ENCODE measurements at regions not wholly inside any gene's neighbourhood (a gene's known extent, or its start where the extent isn't known, plus 50 kb on each side); places are given as distances from the start of the nearest gene placed in this dataset.

- Histone ChIP-seq H3K9ac (ENCODE audit: low read length) (no peak overlapping the region), H3K9me3 (ENCODE audit: control extremely low read depth in 1 of 3, control insufficient read depth in 2 of 3, insufficient read depth in 1 of 3, low read length in 2 of 3) (no peaks in the 10 kb centered on the region), H4K20me1 (ENCODE audit: control insufficient read depth, insufficient read depth, low read length, poor library complexity, severe bottlenecking) (no peaks in the 10 kb centered on the region), H3K79me2 (ENCODE audit: control insufficient read depth, insufficient read depth, low read length) (no peaks in the 10 kb centered on the region), H3K27ac (ENCODE audit: low read length in 2 of 2) (no peak overlapping the region), H3K36me3 (replicated peaks in 1 of 2; ENCODE audit: control extremely low read depth in 1 of 2, control insufficient read depth in 1 of 2, extremely low read depth in 1 of 2, insufficient read depth in 2 of 2, low read length in 1 of 2) (no peaks in the 10 kb centered on the region), H2AFZ (ENCODE audit: insufficient read depth, low read depth, low read length, poor library complexity, severe bottlenecking) (no peak overlapping the region), H3K4me3 (ENCODE audit: control extremely low read depth in 1 of 5, extremely low read depth in 1 of 5, insufficient read depth in 1 of 5, low read depth in 2 of 5, low read length in 4 of 5) (no peak overlapping the region), H3K4me2 (replicated peaks; ENCODE audit: low read depth, low read length, poor library complexity, severe bottlenecking) (no peak overlapping the region), H3K4me1 (ENCODE audit: control insufficient read depth in 2 of 2, insufficient read depth in 2 of 2, low read length in 2 of 2) (no peaks in the 10 kb centered on the region), H3K27me3 (replicated peaks in 1 of 4; ENCODE audit: control extremely low read depth in 1 of 4, control insufficient read depth in 3 of 4, insufficient read depth in 4 of 4, low read length in 3 of 4) (no peaks in the 10 kb centered on the region)
- intact Hi-C loops (cut with micrococcal nuclease) = no loop called here
- ATAC-seq (ENCODE audit: low read depth) (no peak), DNase-seq (no peak)
- H3K9me3 Mint-ChIP-seq (ENCODE audit: insufficient read depth) = peaks cover 5% of the 10 kb centered on the region
- TF ChIP-seq EZH2 (IDR thresholded peaks at IDR 0.05; ENCODE audit: borderline replicate concordance, insufficient read depth, low read depth, low read length, poor library complexity, severe bottlenecking) (no peak), CTCF (IDR thresholded peaks at IDR 0.05) (no peak)
- CTCF ChIA-PET = no interaction called here
- no peaks in the 10 kb centered on the region for H3K4me1 Mint-ChIP-seq
- WGBS (ENCODE audit: insufficient coverage) = 100% methylated on average over 1 of the region's 1 CpG
- H3K27ac Mint-ChIP-seq = no peak overlapping the region
- no peak overlapping the region for H3K4me3 Mint-ChIP-seq
- H3K27me3 Mint-ChIP-seq = no peaks in the 10 kb centered on the region
- POLR2A ChIA-PET = no interaction called here
Observed at GRCh38 chr5:121156565-121156964, 692.5 kb downstream of the PRR16 start.

- no peak overlapping the region for H2AFZ ChIP-seq (ENCODE audit: insufficient read depth, low read depth, low read length, poor library complexity, severe bottlenecking)
- Mint-ChIP-seq H3K27ac (no peak overlapping the region), H3K9me3 (ENCODE audit: insufficient read depth) (peaks cover 5% of the 10 kb centered on the region), H3K4me3 (no peak overlapping the region), H3K4me1 (no peaks in the 10 kb centered on the region), H3K27me3 (no peaks in the 10 kb centered on the region)
- H3K79me2 ChIP-seq (ENCODE audit: control insufficient read depth, insufficient read depth, low read length) = no peaks in the 10 kb centered on the region
- no peaks in the 10 kb centered on the region for H3K9me3 ChIP-seq (ENCODE audit: control extremely low read depth in 1 of 3, control insufficient read depth in 2 of 3, insufficient read depth in 1 of 3, low read length in 2 of 3)
- ChIA-PET CTCF (no interaction called here), POLR2A (no interaction called here)
- intact Hi-C loops (cut with micrococcal nuclease) = no loop called here
- DNase-seq = no peak
- TF ChIP-seq CTCF (IDR thresholded peaks at IDR 0.05) = no peak
- no peak for TF ChIP-seq EZH2 (IDR thresholded peaks at IDR 0.05; ENCODE audit: borderline replicate concordance, insufficient read depth, low read depth, low read length, poor library complexity, severe bottlenecking)
- no peak overlapping the region for H3K4me2 ChIP-seq (replicated peaks; ENCODE audit: low read depth, low read length, poor library complexity, severe bottlenecking)
- H3K36me3 ChIP-seq (replicated peaks in 1 of 2; ENCODE audit: control extremely low read depth in 1 of 2, control insufficient read depth in 1 of 2, extremely low read depth in 1 of 2, insufficient read depth in 2 of 2, low read length in 1 of 2) = no peaks in the 10 kb centered on the region
- no peak for ATAC-seq (ENCODE audit: low read depth)
- H3K4me3 ChIP-seq (ENCODE audit: control extremely low read depth in 1 of 5, extremely low read depth in 1 of 5, insufficient read depth in 1 of 5, low read depth in 2 of 5, low read length in 4 of 5) = no peak overlapping the region
- H3K27me3 ChIP-seq (replicated peaks in 1 of 4; ENCODE audit: control extremely low read depth in 1 of 4, control insufficient read depth in 3 of 4, insufficient read depth in 4 of 4, low read length in 3 of 4) = no peaks in the 10 kb centered on the region
- H4K20me1 ChIP-seq (ENCODE audit: control insufficient read depth, insufficient read depth, low read length, poor library complexity, severe bottlenecking) = no peaks in the 10 kb centered on the region
- H3K4me1 ChIP-seq (ENCODE audit: control insufficient read depth in 2 of 2, insufficient read depth in 2 of 2, low read length in 2 of 2) = no peaks in the 10 kb centered on the region
- no peak overlapping the region for H3K9ac ChIP-seq (ENCODE audit: low read length)
- H3K27ac ChIP-seq (ENCODE audit: low read length in 2 of 2) = no peak overlapping the region
Observed at GRCh38 chr5:121158451-121158850, 693.2 kb upstream of the FTMT start.

Measured in B cell (primary cell).